ENCODE measurements at regions not wholly inside any gene's neighbourhood (a gene's known extent, or its start where the extent isn't known, plus 50 kb on each side); places are given as distances from the start of the nearest gene placed in this dataset.

DNA sequence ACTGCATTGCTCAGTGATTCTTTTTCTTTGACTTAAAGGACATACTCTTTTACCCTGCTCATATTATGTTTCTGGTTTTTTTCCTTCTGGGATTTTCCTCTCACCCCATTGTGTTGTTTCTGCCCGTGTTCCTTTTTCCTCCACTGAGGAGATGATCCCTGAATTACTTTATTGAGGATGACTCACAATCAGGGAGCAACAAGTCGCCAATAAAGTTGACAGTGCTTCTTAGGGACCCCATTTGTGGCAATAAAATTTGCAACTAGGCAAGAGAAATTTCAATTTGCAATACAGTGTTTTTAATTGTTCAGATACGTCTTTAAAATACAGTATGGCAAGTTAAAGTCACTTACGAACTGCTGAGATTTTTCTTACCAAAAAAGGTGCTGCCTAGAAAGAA, 217.9 kb downstream of the SOX4 start:
- dilution Hi-C loops (cut with MboI; ENCODE audit: extremely low pct_ligation_motif_present, low sequenced_read_pairs): no loop called here
- DNase-seq (ENCODE audit: low read depth, low spot score) (no peak), FAIRE-seq (no peak)
- no peaks in the 10 kb centered on the region for H4K20me1 ChIP-seq (ENCODE audit: control insufficient read depth, extremely low read depth, insufficient read depth, low read length)
- TF ChIP-seq EZH2 (IDR thresholded peaks at IDR 0.05; ENCODE audit: low read length) (no peak), CTCF (optimal IDR thresholded peaks at IDR 0.05 in 1 of 3, IDR thresholded peaks at IDR 0.05 in 1 of 3, conservative IDR thresholded peaks at IDR 0.05 in 1 of 3; ENCODE audit: extremely low read depth in 1 of 3, insufficient read depth in 2 of 3, low read length in 3 of 3) (no peak)
- no peak overlapping the region for H3K9ac ChIP-seq (ENCODE audit: control insufficient read depth, extremely low read depth, insufficient read depth, low read length)
- H3K27me3 ChIP-seq (ENCODE audit: control insufficient read depth, extremely low read depth, insufficient read depth, low read length): no peaks in the 10 kb centered on the region
- no peak overlapping the region for H2AFZ ChIP-seq (ENCODE audit: control insufficient read depth, low read length)
- no peak overlapping the region for H3K27ac ChIP-seq (ENCODE audit: control insufficient read depth, insufficient read depth, low read length)
- no peaks in the 10 kb centered on the region for H3K79me2 ChIP-seq (ENCODE audit: control insufficient read depth, insufficient read depth, low read length)
- H3K9me3 ChIP-seq (ENCODE audit: control insufficient read depth, low read depth, low read length): no peaks in the 10 kb centered on the region
- peaks cover 8% of the 10 kb centered on the region for H3K4me1 ChIP-seq (ENCODE audit: control insufficient read depth, extremely low read depth, insufficient read depth, low read length)
- no peaks in the 10 kb centered on the region for H3K9me1 ChIP-seq (ENCODE audit: control insufficient read depth, extremely low read depth, insufficient read depth, low read length)
- H3K36me3 ChIP-seq (ENCODE audit: control insufficient read depth in 2 of 2, extremely low read depth in 1 of 2, insufficient read depth in 2 of 2, low read length in 2 of 2): no peaks in the 10 kb centered on the region
- H3K4me3 ChIP-seq (ENCODE audit: control insufficient read depth in 2 of 3, extremely low read depth in 1 of 3, insufficient read depth in 2 of 3, low read depth in 1 of 3, low read length in 3 of 3): no peak overlapping the region
- H3K4me2 ChIP-seq (ENCODE audit: control insufficient read depth, extremely low read depth, insufficient read depth, low read depth, low read length): no peak overlapping the region

DNA sequence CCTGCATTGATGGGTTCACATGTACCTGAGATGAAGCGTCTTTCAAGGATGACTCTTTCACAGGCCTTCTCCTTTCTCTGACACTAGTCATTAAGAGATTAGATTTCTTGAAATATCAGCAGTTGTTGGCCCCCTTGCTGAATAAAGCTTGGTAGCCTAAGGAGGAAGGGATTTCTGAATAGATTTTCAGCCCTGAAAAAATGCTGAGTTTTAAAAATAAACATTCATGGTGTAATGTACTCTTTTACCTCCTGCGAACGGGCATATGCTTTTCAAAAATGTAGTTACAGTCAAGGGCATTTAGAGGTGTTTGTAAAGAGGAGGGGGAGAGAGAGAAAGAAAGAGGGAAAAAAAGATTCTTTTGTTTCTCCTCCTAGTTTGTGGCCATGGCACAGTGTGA, 222.7 kb downstream of the SOX4 start:
- H3K4me1 ChIP-seq (ENCODE audit: control insufficient read depth, extremely low read depth, insufficient read depth, low read length): no peaks in the 10 kb centered on the region
- H4K20me1 ChIP-seq (ENCODE audit: control insufficient read depth, extremely low read depth, insufficient read depth, low read length): no peaks in the 10 kb centered on the region
- DNase-seq (ENCODE audit: low read depth, low spot score) (no peak), FAIRE-seq (no peak)
- H3K27me3 ChIP-seq (ENCODE audit: control insufficient read depth, extremely low read depth, insufficient read depth, low read length): no peaks in the 10 kb centered on the region
- H3K4me2 ChIP-seq (ENCODE audit: control insufficient read depth, extremely low read depth, insufficient read depth, low read depth, low read length): no peak overlapping the region
- dilution Hi-C loops (cut with MboI; ENCODE audit: extremely low pct_ligation_motif_present, low sequenced_read_pairs): no loop called here
- no peak overlapping the region for H3K4me3 ChIP-seq (ENCODE audit: control insufficient read depth in 2 of 3, extremely low read depth in 1 of 3, insufficient read depth in 2 of 3, low read depth in 1 of 3, low read length in 3 of 3)
- H3K9me3 ChIP-seq (ENCODE audit: control insufficient read depth, low read depth, low read length): no peaks in the 10 kb centered on the region
- H3K9ac ChIP-seq (ENCODE audit: control insufficient read depth, extremely low read depth, insufficient read depth, low read length): no peak overlapping the region
- H3K36me3 ChIP-seq (ENCODE audit: control insufficient read depth in 2 of 2, extremely low read depth in 1 of 2, insufficient read depth in 2 of 2, low read length in 2 of 2): no peaks in the 10 kb centered on the region
- H3K79me2 ChIP-seq (ENCODE audit: control insufficient read depth, insufficient read depth, low read length): no peaks in the 10 kb centered on the region
- H2AFZ ChIP-seq (ENCODE audit: control insufficient read depth, low read length): no peak overlapping the region
- TF ChIP-seq EZH2 (IDR thresholded peaks at IDR 0.05; ENCODE audit: low read length) (no peak), CTCF (optimal IDR thresholded peaks at IDR 0.05 in 1 of 3, IDR thresholded peaks at IDR 0.05 in 1 of 3, conservative IDR thresholded peaks at IDR 0.05 in 1 of 3; ENCODE audit: extremely low read depth in 1 of 3, insufficient read depth in 2 of 3, low read length in 3 of 3) (no peak)
- no peak overlapping the region for H3K27ac ChIP-seq (ENCODE audit: control insufficient read depth, insufficient read depth, low read length)
- H3K9me1 ChIP-seq (ENCODE audit: control insufficient read depth, extremely low read depth, insufficient read depth, low read length): no peaks in the 10 kb centered on the region

Measured in keratinocyte (primary cell).